HFFc6 (cell line): ENCODE measurements at regions not wholly inside any gene's neighbourhood (a gene's known extent, or its start where the extent isn't known, plus 50 kb on each side); places are given as distances from the start of the nearest gene placed in this dataset.

ENCODE experiments used
- DNase-seq: peaks from one replicate; pipeline ENCODE4 v3.0.0-alpha.2; 2018
- H3K27ac Mint-ChIP-seq: 2 replicates; pipeline ENCODE4 v1.8.0; 2020; ENCODE audit warnings: mild to moderate bottlenecking, mixed read lengths
- H3K27me3 Mint-ChIP-seq: 2 replicates; pipeline ENCODE4 v1.8.0; 2021; ENCODE audit warnings: mild to moderate bottlenecking, moderate library complexity, mixed read lengths; ENCODE audit not compliant: insufficient read depth
- H3K36me3 Mint-ChIP-seq: 2 replicates; pipeline ENCODE4 v1.8.0; 2021; ENCODE audit warnings: low read depth, mixed read lengths
- H3K4me1 Mint-ChIP-seq: 2 replicates; pipeline ENCODE4 v1.8.0; 2020; ENCODE audit warnings: low read depth, mixed read lengths
- H3K4me3 Mint-ChIP-seq: 2 replicates; pipeline ENCODE4 v1.8.0; 2020; ENCODE audit warnings: mild to moderate bottlenecking, moderate library complexity, mixed read lengths
- H3K9me3 Mint-ChIP-seq: 2 replicates; pipeline ENCODE4 v1.8.0; 2020; ENCODE audit warnings: mild to moderate bottlenecking, mixed read lengths
- TF ChIP-seq, protein P1 (sequence below): fragments of 200-600 bp; sonication (generic); IDR thresholded peaks from 2 replicates; pipeline ENCODE4 v1.5.0; 2021; ENCODE audit warnings: antibody characterized with exemption, mild to moderate bottlenecking

DNA sequence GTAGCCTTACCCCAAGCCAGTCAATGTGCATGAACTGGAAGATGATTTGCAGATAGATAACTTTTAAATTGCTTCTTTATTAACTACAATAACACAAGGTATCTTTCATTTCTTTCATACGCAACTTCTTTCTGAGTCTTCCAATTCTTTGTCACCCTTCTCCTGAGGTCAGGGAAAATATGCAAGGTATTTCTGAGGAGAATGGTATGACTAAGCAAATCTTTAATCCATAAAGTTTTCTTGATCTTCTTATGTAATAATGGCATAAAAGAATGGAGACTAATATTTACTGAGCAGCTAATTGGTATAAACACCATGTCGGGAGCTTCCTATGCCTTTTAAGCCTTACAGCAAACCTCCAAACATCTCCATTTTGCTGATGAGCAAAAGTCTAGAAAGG, 438.9 kb downstream of the KCNJ2 start:
- Mint-ChIP-seq H3K4me3 (no peak overlapping the region), H3K27ac (no peak overlapping the region), H3K36me3 (no peaks in the 10 kb centered on the region), H3K9me3 (peaks cover 10% of the 10 kb centered on the region), H3K27me3 (no peaks in the 10 kb centered on the region), H3K4me1 (no peaks in the 10 kb centered on the region)
- TF ChIP-seq, protein P1, sequence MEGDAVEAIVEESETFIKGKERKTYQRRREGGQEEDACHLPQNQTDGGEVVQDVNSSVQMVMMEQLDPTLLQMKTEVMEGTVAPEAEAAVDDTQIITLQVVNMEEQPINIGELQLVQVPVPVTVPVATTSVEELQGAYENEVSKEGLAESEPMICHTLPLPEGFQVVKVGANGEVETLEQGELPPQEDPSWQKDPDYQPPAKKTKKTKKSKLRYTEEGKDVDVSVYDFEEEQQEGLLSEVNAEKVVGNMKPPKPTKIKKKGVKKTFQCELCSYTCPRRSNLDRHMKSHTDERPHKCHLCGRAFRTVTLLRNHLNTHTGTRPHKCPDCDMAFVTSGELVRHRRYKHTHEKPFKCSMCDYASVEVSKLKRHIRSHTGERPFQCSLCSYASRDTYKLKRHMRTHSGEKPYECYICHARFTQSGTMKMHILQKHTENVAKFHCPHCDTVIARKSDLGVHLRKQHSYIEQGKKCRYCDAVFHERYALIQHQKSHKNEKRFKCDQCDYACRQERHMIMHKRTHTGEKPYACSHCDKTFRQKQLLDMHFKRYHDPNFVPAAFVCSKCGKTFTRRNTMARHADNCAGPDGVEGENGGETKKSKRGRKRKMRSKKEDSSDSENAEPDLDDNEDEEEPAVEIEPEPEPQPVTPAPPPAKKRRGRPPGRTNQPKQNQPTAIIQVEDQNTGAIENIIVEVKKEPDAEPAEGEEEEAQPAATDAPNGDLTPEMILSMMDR: no peak
- DNase-seq: no peak

DNA sequence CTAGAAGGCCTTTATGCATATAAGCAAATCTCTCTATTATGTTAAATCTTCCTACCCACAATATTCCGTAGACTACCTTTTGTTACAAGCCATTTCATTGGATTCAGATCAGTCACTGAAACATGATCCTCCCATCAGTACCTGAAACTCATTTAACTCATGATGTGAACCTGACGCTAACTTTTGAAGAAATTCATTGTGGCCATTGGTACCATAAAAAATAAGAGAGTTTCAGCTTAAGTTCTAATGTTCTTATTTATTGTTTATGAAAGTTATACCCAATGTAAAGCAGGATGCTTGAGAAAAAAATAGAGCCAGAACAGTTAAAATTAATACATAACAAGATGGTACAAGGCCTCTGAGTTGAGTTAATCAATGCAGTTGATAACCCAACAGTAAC, 439.6 kb downstream of the KCNJ2 start:
- peaks cover 7% of the 10 kb centered on the region for H3K9me3 Mint-ChIP-seq
- TF ChIP-seq, protein P1: no peak
- no peak overlapping the region for H3K27ac Mint-ChIP-seq
- no peaks in the 10 kb centered on the region for H3K36me3 Mint-ChIP-seq
- no peak for DNase-seq
- H3K27me3 Mint-ChIP-seq: no peaks in the 10 kb centered on the region
- H3K4me1 Mint-ChIP-seq: no peaks in the 10 kb centered on the region
- no peak overlapping the region for H3K4me3 Mint-ChIP-seq

DNA sequence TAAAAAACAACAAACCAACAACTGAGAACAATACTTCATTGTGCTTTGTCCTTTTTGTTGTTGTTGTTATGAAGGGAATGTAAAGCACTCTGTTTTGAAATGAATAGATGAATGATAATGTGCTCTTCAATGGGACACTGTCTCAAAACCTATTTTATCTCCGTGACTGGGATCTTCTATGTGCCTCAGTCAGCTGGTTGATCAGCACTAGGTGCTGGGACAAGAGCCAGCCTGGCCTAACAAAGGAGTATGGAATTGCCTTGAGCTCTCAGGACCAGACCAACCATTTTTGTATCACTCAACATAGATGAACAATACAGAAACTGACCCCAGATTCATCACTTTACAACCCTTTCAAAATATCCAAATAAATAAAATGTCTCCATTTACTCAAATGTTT, 440.2 kb downstream of the KCNJ2 start:
- H3K27ac Mint-ChIP-seq: no peak overlapping the region
- no peaks in the 10 kb centered on the region for H3K36me3 Mint-ChIP-seq
- H3K9me3 Mint-ChIP-seq: peaks cover 5% of the 10 kb centered on the region
- no peaks in the 10 kb centered on the region for H3K4me1 Mint-ChIP-seq
- no peak for DNase-seq
- H3K27me3 Mint-ChIP-seq: no peaks in the 10 kb centered on the region
- no peak overlapping the region for H3K4me3 Mint-ChIP-seq
- TF ChIP-seq, protein P1: no peak

DNA sequence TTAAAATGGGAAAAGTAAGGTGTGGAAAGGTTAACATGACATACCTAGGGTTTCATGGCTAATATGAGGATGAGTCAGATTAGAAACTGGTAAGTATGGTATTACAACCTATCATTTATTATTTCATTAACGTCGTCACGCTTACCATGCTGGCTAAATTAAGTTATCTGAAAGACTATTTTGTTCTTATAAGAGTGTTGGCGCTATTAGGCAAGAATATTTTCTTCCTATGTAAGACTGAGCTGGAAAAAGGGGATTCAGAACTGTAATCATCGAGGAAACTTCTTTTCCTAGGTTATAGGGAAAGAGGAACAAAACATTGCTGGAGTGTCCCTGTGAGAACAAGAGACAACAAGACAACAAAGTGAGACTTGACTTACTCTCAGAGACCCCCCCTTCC, 440.8 kb downstream of the KCNJ2 start:
- Mint-ChIP-seq H3K27me3 (no peaks in the 10 kb centered on the region), H3K9me3 (peaks cover 5% of the 10 kb centered on the region), H3K4me1 (no peaks in the 10 kb centered on the region), H3K36me3 (no peaks in the 10 kb centered on the region), H3K4me3 (no peak overlapping the region), H3K27ac (no peak overlapping the region)
- DNase-seq: no peak
- TF ChIP-seq, protein P1: no peak

DNA sequence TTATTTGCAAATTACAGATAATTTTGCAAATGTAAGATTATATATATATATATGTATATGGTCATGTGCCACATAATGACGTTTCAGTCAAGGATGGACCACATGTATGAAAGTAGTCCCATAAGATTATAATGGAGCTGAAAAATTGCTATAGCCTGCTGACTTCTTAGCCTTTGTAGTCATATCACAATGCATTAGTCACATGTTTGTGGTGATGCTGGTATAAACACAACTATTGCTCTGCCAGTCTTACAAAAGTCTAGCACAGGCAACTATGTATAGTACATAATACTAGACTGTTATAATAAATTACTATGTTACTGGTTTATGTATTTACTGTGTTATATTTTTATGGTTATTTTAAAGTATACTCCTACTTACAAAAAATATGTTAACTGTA, 444.3 kb downstream of the KCNJ2 start:
- peaks cover 6% of the 10 kb centered on the region for H3K9me3 Mint-ChIP-seq
- H3K27me3 Mint-ChIP-seq: no peaks in the 10 kb centered on the region
- H3K4me3 Mint-ChIP-seq: no peak overlapping the region
- H3K36me3 Mint-ChIP-seq: no peaks in the 10 kb centered on the region
- no peaks in the 10 kb centered on the region for H3K4me1 Mint-ChIP-seq
- H3K27ac Mint-ChIP-seq: no peak overlapping the region
- no peak for DNase-seq
- TF ChIP-seq, protein P1: no peak

DNA sequence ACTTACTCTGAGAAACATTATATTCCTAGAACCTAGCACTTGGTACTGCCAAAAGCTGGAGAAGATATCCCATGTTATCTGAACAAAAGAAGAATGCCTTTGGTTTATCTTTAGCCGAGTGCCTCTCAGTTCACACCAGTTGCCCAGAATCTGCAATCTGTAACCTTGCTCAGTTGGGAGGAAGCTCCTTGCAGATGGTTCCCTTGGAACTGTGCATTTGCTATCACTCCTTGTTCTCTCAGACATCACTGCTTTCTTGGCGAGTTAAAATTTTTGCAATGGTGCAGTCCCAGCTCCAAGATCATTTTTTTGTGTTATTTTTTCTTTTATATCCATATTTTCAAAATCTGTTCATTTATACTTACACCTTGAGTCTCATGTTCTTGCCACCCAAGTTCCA, 446.5 kb downstream of the KCNJ2 start:
- H3K4me3 Mint-ChIP-seq: no peak overlapping the region
- DNase-seq: no peak
- peaks cover 16% of the 10 kb centered on the region for H3K9me3 Mint-ChIP-seq
- no peaks in the 10 kb centered on the region for H3K27me3 Mint-ChIP-seq
- H3K27ac Mint-ChIP-seq: no peak overlapping the region
- TF ChIP-seq, protein P1: no peak
- no peaks in the 10 kb centered on the region for H3K36me3 Mint-ChIP-seq
- no peaks in the 10 kb centered on the region for H3K4me1 Mint-ChIP-seq
